ENCODE measurements at regions not wholly inside any gene's neighbourhood (a gene's known extent, or its start where the extent isn't known, plus 50 kb on each side); places are given as distances from the start of the nearest gene placed in this dataset.
A peak's percentile ranks its signal among the peaks of the same experiment; 100 is the strongest.
"Not testable (repeated sequence)": the region's sequence is repeated elsewhere in the genome, so short reads cannot be mapped to it uniquely, and the experiment has no call there.

DNA sequence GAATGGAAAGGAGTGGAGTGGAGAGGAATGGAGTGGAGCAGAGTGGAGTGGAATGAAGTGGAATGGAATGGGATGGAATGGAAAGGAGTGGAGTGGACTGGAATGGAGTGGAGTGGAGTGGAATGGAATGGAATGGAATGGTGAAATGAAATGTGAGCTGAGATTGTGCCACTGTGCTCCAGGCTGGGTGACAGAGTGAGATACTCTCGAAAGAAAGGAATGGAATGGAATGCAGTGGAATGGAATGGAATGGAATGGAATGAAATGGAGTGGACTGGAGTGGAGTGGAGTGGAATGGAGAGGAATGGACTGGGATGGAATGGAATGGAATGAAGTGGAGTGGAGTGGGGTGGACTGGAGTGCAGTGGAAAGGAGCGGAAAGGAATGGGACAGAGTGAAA, 605.2 kb downstream of the TP53TG3F start:
- DNase-seq; H3K27ac ChIP-seq; H3K4me1 ChIP-seq; H3K4me3 ChIP-seq; intact Hi-C loops (cut with DNase I); H3K27me3 ChIP-seq; H3K36me3 ChIP-seq: not testable (repeated sequence)
- WGBS, 2 donors, result 72 to 76% methylated on average over 2 of the region's 2 CpGs
- H3K9me3 ChIP-seq, result peaks cover 0 to 70% (median 11%) of the 10 kb centered on the region in 11 donors
- ATAC-seq, result peak in 6 of 8 donors; percentile 41 to 79 (median 50)

- DNase-seq; intact Hi-C loops (cut with DNase I); H3K36me3 ChIP-seq; H3K4me3 ChIP-seq; H3K27ac ChIP-seq; ATAC-seq; H3K27me3 ChIP-seq; H3K4me1 ChIP-seq: not testable (repeated sequence)
- H3K9me3 ChIP-seq, result peaks cover 0 to 43% (median 14%) of the 10 kb centered on the region in 11 donors
- WGBS, 2 donors, result 81 to 82% methylated on average over 18 of the region's 18 CpGs
Measured at GRCh38 chr16:34069731-34070130, 610.3 kb downstream of the TP53TG3F start.

DNA sequence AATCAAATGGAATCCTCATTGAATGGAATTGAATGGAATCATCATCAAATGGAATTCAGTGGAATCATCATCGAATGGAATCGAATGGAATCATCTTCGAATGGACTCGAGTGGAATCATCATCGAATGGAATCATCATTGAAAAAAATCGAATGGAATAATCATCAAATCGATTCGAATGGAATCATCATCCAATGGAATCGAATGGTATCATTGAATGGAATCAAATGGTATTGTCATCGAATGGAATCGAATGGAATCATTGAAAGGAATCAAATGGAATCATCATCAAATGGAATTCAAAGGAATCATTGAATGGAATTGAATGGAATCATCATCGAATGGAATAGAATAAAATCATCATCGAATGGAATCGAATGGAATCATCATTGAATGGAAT, 619.3 kb downstream of the TP53TG3F start:
- Histone ChIP-seq H3K27ac (no peak overlapping the region), H3K4me1 (no peaks in the 10 kb centered on the region), H3K36me3 (no peaks in the 10 kb centered on the region), H3K9me3 (peaks cover 0 to 99% (median 64%) of the 10 kb centered on the region in 11 donors), H3K27me3 (no peaks in the 10 kb centered on the region), H3K4me3 (no peak overlapping the region)
- no peak for TF ChIP-seq CTCF (IDR thresholded peaks at IDR 0.05)
- intact Hi-C loops (cut with DNase I), result no loop called here
- no peak for DNase-seq
- no peak for ATAC-seq
- 69 to 80% methylated on average over 14 of the region's 14 CpGs for WGBS, 2 donors

GRCh38 chr16:34085038-34085437, 625.6 kb downstream of the TP53TG3F start:
- H3K36me3 ChIP-seq; H3K4me3 ChIP-seq; intact Hi-C loops (cut with DNase I); H3K27me3 ChIP-seq; DNase-seq; H3K4me1 ChIP-seq; H3K27ac ChIP-seq: not testable (repeated sequence)
- H3K9me3 ChIP-seq, result peaks cover 0 to 100% (median 57%) of the 10 kb centered on the region in 11 donors
- WGBS, 2 donors, result 65 to 69% methylated on average over 5 of the region's 5 CpGs
- ATAC-seq, result peak in 3 of 8 donors; percentile 39 to 59 (median 58)

DNA sequence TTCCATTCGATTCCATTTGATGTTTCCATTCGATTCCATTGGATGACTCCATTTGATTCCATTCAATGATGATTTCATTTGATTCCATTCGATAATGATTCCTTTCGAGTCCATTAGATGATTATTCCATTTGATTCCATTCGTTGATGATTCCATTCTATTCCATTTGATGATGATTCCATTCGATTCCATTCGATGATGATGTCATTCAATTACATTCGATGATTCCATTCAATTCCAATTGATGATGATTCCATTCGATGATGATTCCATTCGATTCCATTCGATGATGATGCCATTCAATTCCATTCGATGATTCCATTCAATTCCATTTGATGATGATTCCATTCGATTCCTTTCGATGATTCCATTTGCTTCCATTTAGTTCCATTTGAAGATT, 635.6 kb downstream of the TP53TG3F start:
- DNase-seq, H3K27ac ChIP-seq, ATAC-seq, H3K4me1 ChIP-seq, H3K36me3 ChIP-seq, H3K27me3 ChIP-seq, H3K4me3 ChIP-seq: not testable (repeated sequence)
- H3K9me3 ChIP-seq, result peaks cover 0 to 100% (median 37%) of the 10 kb centered on the region in 11 donors
- 81 to 83% methylated on average over 14 of the region's 14 CpGs for WGBS, 2 donors
- intact Hi-C loops (cut with DNase I), result loop anchor here in 1 of 10 donors (10.0 kb wide), 1 partner anchor 60 kb away; no protein-coding TSS in a partner anchor

GRCh38 chr16:34096911-34097310, 637.5 kb downstream of the TP53TG3F start:
- H3K9me3 ChIP-seq, result peaks cover 0 to 91% (median 23%) of the 10 kb centered on the region in 11 donors
- not testable (repeated sequence) for H3K4me1 ChIP-seq, H3K36me3 ChIP-seq, H3K27me3 ChIP-seq, H3K4me3 ChIP-seq, H3K27ac ChIP-seq, DNase-seq
- peak in 3 of 8 donors; percentile 35 to 75 (median 35) for ATAC-seq
- intact Hi-C loops (cut with DNase I), result loop anchor here in 1 of 10 donors (10.0 kb wide), 1 partner anchor 62 kb away; no protein-coding TSS in a partner anchor
- 71% methylated on average over 4 of the region's 4 CpGs for WGBS, 2 donors

DNA sequence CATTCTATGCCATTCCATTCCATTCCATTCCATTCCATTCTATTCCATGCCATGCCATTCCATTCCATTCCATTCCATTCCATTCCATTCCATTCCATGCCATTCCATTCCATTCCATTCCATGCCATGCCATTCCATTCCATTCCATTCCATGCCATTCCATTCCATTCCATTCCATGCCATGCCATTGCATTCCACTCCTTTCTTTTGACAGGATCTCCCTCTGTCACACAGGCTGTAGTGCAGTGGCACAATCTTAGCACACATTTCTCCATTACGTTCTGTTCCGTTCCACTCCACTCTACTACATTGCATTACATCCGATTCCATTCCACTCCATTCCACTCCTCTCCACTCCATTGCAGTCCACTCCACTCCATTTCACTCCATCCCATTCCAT, 637.9 kb downstream of the TP53TG3F start:
- not testable (repeated sequence) for H3K36me3 ChIP-seq, H3K4me3 ChIP-seq, ATAC-seq, H3K27ac ChIP-seq, H3K4me1 ChIP-seq, H3K27me3 ChIP-seq, DNase-seq
- H3K9me3 ChIP-seq, result peaks cover 0 to 91% (median 23%) of the 10 kb centered on the region in 11 donors
- WGBS, 2 donors, result 77 to 79% methylated on average over 3 of the region's 3 CpGs
- intact Hi-C loops (cut with DNase I), result loop anchor here in 1 of 10 donors (10.0 kb wide), 1 partner anchor 63 kb away; no protein-coding TSS in a partner anchor

GRCh38 chr16:34098033-34098432, 638.6 kb downstream of the TP53TG3F start:
- peaks cover 0 to 88% (median 23%) of the 10 kb centered on the region in 11 donors for H3K9me3 ChIP-seq
- DNase-seq, H3K4me3 ChIP-seq, H3K27ac ChIP-seq, ATAC-seq, H3K4me1 ChIP-seq, H3K27me3 ChIP-seq, H3K36me3 ChIP-seq: not testable (repeated sequence)
- intact Hi-C loops (cut with DNase I), result loop anchor here in 1 of 10 donors (10.0 kb wide), 1 partner anchor 63 kb away; no protein-coding TSS in a partner anchor

- intact Hi-C loops (cut with DNase I), result loop anchor here in 1 of 10 donors (10.0 kb wide), 1 partner anchor 64 kb away; no protein-coding TSS in a partner anchor
- ATAC-seq, DNase-seq, H3K4me3 ChIP-seq, H3K4me1 ChIP-seq, H3K36me3 ChIP-seq, H3K27me3 ChIP-seq, H3K27ac ChIP-seq: not testable (repeated sequence)
- WGBS, 2 donors, result 25 to 37% methylated on average over 2 of the region's 2 CpGs
- H3K9me3 ChIP-seq, result peaks cover 0 to 83% (median 23%) of the 10 kb centered on the region in 11 donors
Measured at GRCh38 chr16:34099028-34099427, 639.6 kb downstream of the TP53TG3F start.

Data from heart right ventricle (tissue), 16 donors.